Suprapubic skin (tissue), 3 donors: ENCODE measurements at regions not wholly inside any gene's neighbourhood (a gene's known extent, or its start where the extent isn't known, plus 50 kb on each side); places are given as distances from the start of the nearest gene placed in this dataset.

ENCODE experiments used
- POLR2A ChIP-seq, 2 donors: fragments of 450-650 bp; IDR thresholded peaks; one replicate each; pipeline ENCODE4 v1.6.1; 2017; ENCODE audit warnings: antibody characterized with exemption in 2 of 2, mild to moderate bottlenecking in 2 of 2, moderate library complexity in 2 of 2
- TF ChIP-seq, protein P1 (sequence below), 2 donors: fragments of 200-600 bp in 1 of 2; fragments of 450-650 bp in 1 of 2; sonication (generic) in 1 of 2; IDR thresholded peaks; one replicate each; pipeline ENCODE4 v1.5.1; 2016 to 2019; ENCODE audit warnings: antibody characterized with exemption in 2 of 2, mild to moderate bottlenecking in 1 of 2, moderate library complexity in 1 of 2

DNA sequence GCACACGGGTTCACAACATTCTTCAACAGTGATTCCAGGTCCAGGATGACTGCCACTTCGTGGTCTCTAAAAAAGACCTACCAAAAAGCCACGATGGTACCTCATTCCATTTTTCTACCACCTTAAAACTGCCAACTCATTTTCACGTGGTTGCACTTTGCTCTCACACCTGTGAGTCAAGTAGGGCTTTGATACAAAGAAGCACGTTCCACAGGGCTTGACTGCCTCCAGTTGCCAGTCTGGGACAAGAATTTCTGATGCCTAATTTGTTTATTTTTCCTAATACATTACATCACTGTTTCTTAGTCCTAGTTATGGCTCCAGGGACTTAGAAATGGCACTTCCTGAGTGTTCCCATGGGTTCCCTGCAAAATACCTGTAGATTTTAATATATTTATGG is 911.6 kb upstream of the EEF2KMT start:
- TF ChIP-seq, protein P1, sequence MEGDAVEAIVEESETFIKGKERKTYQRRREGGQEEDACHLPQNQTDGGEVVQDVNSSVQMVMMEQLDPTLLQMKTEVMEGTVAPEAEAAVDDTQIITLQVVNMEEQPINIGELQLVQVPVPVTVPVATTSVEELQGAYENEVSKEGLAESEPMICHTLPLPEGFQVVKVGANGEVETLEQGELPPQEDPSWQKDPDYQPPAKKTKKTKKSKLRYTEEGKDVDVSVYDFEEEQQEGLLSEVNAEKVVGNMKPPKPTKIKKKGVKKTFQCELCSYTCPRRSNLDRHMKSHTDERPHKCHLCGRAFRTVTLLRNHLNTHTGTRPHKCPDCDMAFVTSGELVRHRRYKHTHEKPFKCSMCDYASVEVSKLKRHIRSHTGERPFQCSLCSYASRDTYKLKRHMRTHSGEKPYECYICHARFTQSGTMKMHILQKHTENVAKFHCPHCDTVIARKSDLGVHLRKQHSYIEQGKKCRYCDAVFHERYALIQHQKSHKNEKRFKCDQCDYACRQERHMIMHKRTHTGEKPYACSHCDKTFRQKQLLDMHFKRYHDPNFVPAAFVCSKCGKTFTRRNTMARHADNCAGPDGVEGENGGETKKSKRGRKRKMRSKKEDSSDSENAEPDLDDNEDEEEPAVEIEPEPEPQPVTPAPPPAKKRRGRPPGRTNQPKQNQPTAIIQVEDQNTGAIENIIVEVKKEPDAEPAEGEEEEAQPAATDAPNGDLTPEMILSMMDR (IDR thresholded peaks at IDR 0.05), result no peak
- TF ChIP-seq POLR2A (IDR thresholded peaks at IDR 0.05), result no peak
